RWPE1 (cell line): ENCODE measurements at regions not wholly inside any gene's neighbourhood (a gene's known extent, or its start where the extent isn't known, plus 50 kb on each side); places are given as distances from the start of the nearest gene placed in this dataset.

Experiments
- CTCF ChIA-PET: fragments of 350-600 bp; sonication (Branson Sonifier 250); formaldehyde crosslinking; extraction: SDS; loops from one replicate; lab custom pipeline; 2021; lab: Yijun Ruan, JAX
- POLR2A ChIA-PET: fragments of 400-600 bp; formaldehyde crosslinking; extraction: SDS; loops from one replicate; lab custom pipeline; 2020; ENCODE audit warnings: antibody characterized with exemption; ENCODE audit not compliant: low non-redundant PET; lab: Yijun Ruan, JAX
- DNase-seq: peaks from one replicate; pipeline ENCODE4 v3.0.0; 2012; ENCODE audit warnings: low spot score
- H3K27ac ChIP-seq: fragments of 450-650 bp; 2 replicates; pipeline ENCODE4 v1.5.1; 2017
- CTCF ChIP-seq: fragments of 450-650 bp; conservative IDR thresholded peaks from 2 replicates; pipeline ENCODE4 v1.5.1; 2017; ENCODE audit warnings: low read depth, mild to moderate bottlenecking

GRCh38 chr5:174596429-174596828, 128.0 kb upstream of the MSX2 start:
- CTCF ChIA-PET, result interaction anchor here (0.6 to 0.7 kb wide), 2 partner anchors 11 to 112 kb away, joined by 3 read pairs; no protein-coding TSS in a partner anchor

GRCh38 chr5:174599992-174600391, 124.4 kb upstream of the MSX2 start:
- no peak for DNase-seq
- H3K27ac ChIP-seq, result no peak overlapping the region
- no peak for TF ChIP-seq CTCF
- POLR2A ChIA-PET, result no interaction called here
- CTCF ChIA-PET, result interaction anchor here (0.5 to 0.7 kb wide), 2 partner anchors 25 to 1593 kb away, joined by 3 to 4 read pairs; no protein-coding TSS in a partner anchor

More at GRCh38 chr5:174596429-174596828, 128.0 kb upstream of the MSX2 start:
- POLR2A ChIA-PET, result interaction anchor here (0.6 to 0.7 kb wide), 2 partner anchors 7 to 10 kb away, joined by 6 to 13 read pairs; no protein-coding TSS in a partner anchor
- no peak overlapping the region for H3K27ac ChIP-seq
- TF ChIP-seq CTCF, result no peak
- no peak for DNase-seq

GRCh38 chr5:174601946-174602345, 122.4 kb upstream of the MSX2 start:
- no peak for DNase-seq
- ChIA-PET POLR2A (no interaction called here), CTCF (interaction anchor here (0.6 to 0.9 kb wide), 3 partner anchors 18 to 1233 kb away, joined by 3 to 4 read pairs (median 3); no protein-coding TSS in a partner anchor)
- H3K27ac ChIP-seq, result no peak overlapping the region
- no peak for TF ChIP-seq CTCF

GRCh38 chr5:174606153-174606552, 118.2 kb upstream of the MSX2 start:
- ChIA-PET CTCF (interaction anchor here (0.6 to 1.0 kb wide), 3 partner anchors 8 to 199 kb away, joined by 3 to 4 read pairs (median 4); no protein-coding TSS in a partner anchor), POLR2A (no interaction called here)
- DNase-seq, result no peak
- no peak overlapping the region for H3K27ac ChIP-seq
- no peak for TF ChIP-seq CTCF

GRCh38 chr5:174606646-174607045, 117.7 kb upstream of the MSX2 start:
- no peak for TF ChIP-seq CTCF
- ChIA-PET POLR2A (interaction anchor here (0.6 kb wide), 1 partner anchor 12 kb away, joined by 3 read pairs; no protein-coding TSS in a partner anchor), CTCF (interaction anchor here (0.6 to 1.0 kb wide), 3 partner anchors 8 to 200 kb away, joined by 3 to 4 read pairs (median 4); no protein-coding TSS in a partner anchor)
- no peak overlapping the region for H3K27ac ChIP-seq
- no peak for DNase-seq

- no peak overlapping the region for H3K27ac ChIP-seq
- no peak for TF ChIP-seq CTCF
- DNase-seq, result no peak
- POLR2A ChIA-PET, result no interaction called here
- CTCF ChIA-PET, result interaction anchor here (0.8 to 1.2 kb wide), 2 partner anchors 10 to 188 kb away, joined by 3 to 4 read pairs; no protein-coding TSS in a partner anchor
These were observed 117.2 kb upstream of the MSX2 start for GRCh38 chr5:174607205-174607604.
